H1 (cell line): ENCODE measurements at regions not wholly inside any gene's neighbourhood (a gene's known extent, or its start where the extent isn't known, plus 50 kb on each side); places are given as distances from the start of the nearest gene placed in this dataset.

ENCODE experiments used
- CTCF ChIA-PET: fragments of 300-600 bp; sonication (Branson Sonifier 250); formaldehyde crosslinking; loops from one replicate; lab custom pipeline; 2021; ENCODE audit not compliant: partially characterized antibody; lab: Charles Lee
- POLR2A ChIA-PET: fragments of 300-600 bp; sonication (Branson Sonifier 250); formaldehyde crosslinking; loops from one replicate; lab custom pipeline; 2021; ENCODE audit warnings: inconsistent platforms; ENCODE audit not compliant: partially characterized antibody; lab: Charles Lee
- DNase-seq, 2 experiments: peaks; one replicate each; pipeline versions ENCODE4 v3.0.0 to v3.0.0-alpha.2; 2010 to 2022; ENCODE audit warnings: low spot score in 2 of 2, low read depth in 1 of 2, mixed read lengths in 1 of 2
- FAIRE-seq: peaks from 2 replicates; lab custom pipeline; 2011; peaks lifted over from hg19 to GRCh38; lab: Jason Lieb, UNC
- H2AFZ ChIP-seq: 2 replicates; pipeline ENCODE4 v1.8.1; 2012; ENCODE audit warnings: low read length, inconsistent platforms
- H2AK5ac ChIP-seq: 2 replicates; pipeline ENCODE4 v1.6.1; 2013; ENCODE audit warnings: low read depth, low read length
- H2BK120ac ChIP-seq: replicated peaks from 2 replicates; pipeline ENCODE3; 2013; ENCODE audit warnings: low read depth, low read length, inconsistent platforms
- H2BK12ac ChIP-seq: 2 replicates; pipeline ENCODE4 v1.6.1; 2013; ENCODE audit warnings: low read depth, low read length
- H2BK15ac ChIP-seq: 2 replicates; pipeline ENCODE4 v1.6.1; 2013; ENCODE audit warnings: low read length
- H2BK20ac ChIP-seq: 2 replicates; pipeline ENCODE4 v1.6.1; 2013; ENCODE audit warnings: low read length
- H2BK5ac ChIP-seq: 2 replicates; pipeline ENCODE4 v1.6.1; 2013; ENCODE audit warnings: low read depth, low read length
- H3K14ac ChIP-seq: 2 replicates; pipeline ENCODE4 v1.6.1; 2013; ENCODE audit warnings: inconsistent platforms; ENCODE audit not compliant: insufficient read length
- H3K18ac ChIP-seq: 2 replicates; pipeline ENCODE4 v1.6.1; 2013; ENCODE audit warnings: low read length; ENCODE audit errors: extremely low read depth
- H3K23ac ChIP-seq: 2 replicates; pipeline ENCODE4 v1.6.1; 2013; ENCODE audit warnings: inconsistent platforms; ENCODE audit not compliant: insufficient read length
- H3K23me2 ChIP-seq: 2 replicates; pipeline ENCODE4 v1.6.1; 2013; ENCODE audit warnings: low read depth, low read length
- H3K27ac ChIP-seq: 2 replicates; pipeline ENCODE4 v1.6.1; 2011; ENCODE audit warnings: low read depth, low read length, inconsistent platforms
- H3K27me3 ChIP-seq, 4 experiments: replicated peaks in 1 of 4; 1 replicate in 1 of 4; 2 replicates in 3 of 4; pipeline versions ENCODE4 v1.6.1 to v1.8.1; 2011 to 2013; ENCODE audit warnings: low read length in 3 of 4, mild to moderate bottlenecking in 3 of 4, inconsistent platforms in 2 of 4, mixed read lengths in 2 of 4, moderate library complexity in 1 of 4; ENCODE audit not compliant: control insufficient read depth in 3 of 4, insufficient read depth in 3 of 4; ENCODE audit errors: extremely low read depth in 1 of 4
- H3K36me3 ChIP-seq, 4 experiments: 2 replicates each; pipeline versions ENCODE4 v1.6.1 to v1.8.1; 2011 to 2013; ENCODE audit warnings: mild to moderate bottlenecking in 4 of 4, low read length in 3 of 4, moderate library complexity in 2 of 4, control low read depth in 1 of 4, inconsistent platforms in 1 of 4; ENCODE audit not compliant: insufficient read depth in 4 of 4, control insufficient read depth in 2 of 4
- H3K4ac ChIP-seq: replicated peaks from 2 replicates; pipeline ENCODE3; 2013; ENCODE audit warnings: low read length, low read depth, mixed read lengths, inconsistent platforms; ENCODE audit not compliant: insufficient read length
- H3K4me1 ChIP-seq, 4 experiments: replicated peaks in 1 of 4; 1 replicate in 1 of 4; 2 replicates in 3 of 4; pipeline versions ENCODE4 v1.6.1 to v1.8.1; 2011 to 2013; ENCODE audit warnings: low read length in 3 of 4, inconsistent platforms in 2 of 4, mixed read lengths in 1 of 4; ENCODE audit not compliant: insufficient read depth in 4 of 4, control insufficient read depth in 3 of 4
- H3K4me2 ChIP-seq, 2 experiments: 2 replicates each; pipeline versions ENCODE4 v1.6.1 to v1.8.1; 2011 to 2013; ENCODE audit warnings: low read depth in 2 of 2, low read length in 2 of 2, control low read depth in 1 of 2, inconsistent platforms in 1 of 2, mild to moderate bottlenecking in 1 of 2; ENCODE audit not compliant: insufficient read depth in 1 of 2
- H3K4me3 ChIP-seq, 4 experiments: fragments of 200-600, 300-600 bp in 1 of 4; sonication (generic), shearing (Covaris generic), sonication (Bioruptor Twin) in 1 of 4; 2 replicates each; pipeline versions ENCODE4 v1.5.1 to v1.8.1; 2011 to 2016; ENCODE audit warnings: low read length in 4 of 4, low read depth in 3 of 4, control low read depth in 2 of 4, inconsistent platforms in 2 of 4, mild to moderate bottlenecking in 2 of 4, mixed read lengths in 1 of 4, moderate library complexity in 1 of 4; ENCODE audit not compliant: insufficient read depth in 2 of 4; ENCODE audit errors: extremely low read depth in 1 of 4
- H3K56ac ChIP-seq: replicated peaks from 2 replicates; pipeline ENCODE3; 2013; ENCODE audit warnings: low read depth, mild to moderate bottlenecking, mixed read lengths, low read length, inconsistent platforms; ENCODE audit not compliant: insufficient read length
- H3K79me1 ChIP-seq: 2 replicates; pipeline ENCODE4 v1.6.1; 2013; ENCODE audit warnings: low read depth, low read length, control low read depth
- H3K79me2 ChIP-seq, 2 experiments: 2 replicates each; pipeline versions ENCODE4 v1.6.1 to v1.8.1; 2012 to 2013; ENCODE audit warnings: low read length in 2 of 2, mild to moderate bottlenecking in 2 of 2, inconsistent platforms in 1 of 2; ENCODE audit not compliant: insufficient read depth in 2 of 2, control insufficient read depth in 1 of 2
- H3K9ac ChIP-seq, 4 experiments: replicated peaks in 1 of 4; 1 replicate in 1 of 4; 2 replicates in 3 of 4; pipeline versions ENCODE4 v1.6.1 to v1.8.1; 2011 to 2013; ENCODE audit warnings: low read depth in 3 of 4, low read length in 3 of 4, control low read depth in 2 of 4, mild to moderate bottlenecking in 2 of 4, moderate library complexity in 2 of 4, inconsistent platforms in 1 of 4; ENCODE audit errors: extremely low read depth in 1 of 4
- H3K9me3 ChIP-seq, 2 experiments: 2 replicates each; pipeline versions ENCODE4 v1.6.1 to v1.8.1; 2012 to 2013; ENCODE audit warnings: mild to moderate bottlenecking in 2 of 2, moderate library complexity in 2 of 2, control low read depth in 1 of 2, inconsistent platforms in 1 of 2, low read depth in 1 of 2, low read length in 1 of 2, mixed read lengths in 1 of 2; ENCODE audit not compliant: insufficient read depth in 2 of 2
- H4K20me1 ChIP-seq, 2 experiments: replicated peaks in 1 of 2; 2 replicates each; pipeline versions ENCODE3 to v1.8.1; 2011 to 2013; ENCODE audit warnings: inconsistent platforms in 2 of 2, low read length in 2 of 2, mild to moderate bottlenecking in 1 of 2; ENCODE audit not compliant: insufficient read depth in 2 of 2, control insufficient read depth in 1 of 2
- H4K5ac ChIP-seq: 2 replicates; pipeline ENCODE4 v1.6.1; 2013; ENCODE audit warnings: low read length, low read depth, mixed read lengths, inconsistent platforms; ENCODE audit not compliant: insufficient read length
- H4K8ac ChIP-seq: 2 replicates; pipeline ENCODE4 v1.8.0; 2013; ENCODE audit warnings: mild to moderate bottlenecking, moderate library complexity, low read length, inconsistent platforms; ENCODE audit not compliant: insufficient read depth; ENCODE audit errors: extremely low read depth
- H4K91ac ChIP-seq: replicated peaks from 2 replicates; pipeline ENCODE3; 2013; ENCODE audit warnings: low read length, mixed read lengths, inconsistent platforms; ENCODE audit not compliant: insufficient read length
- JUN ChIP-seq: IDR thresholded peaks from 2 replicates; pipeline ENCODE4 v1.6.1; 2011; ENCODE audit warnings: low read depth, mild to moderate bottlenecking, improper control_type of control experiment, low read length
- NRF1 ChIP-seq: IDR thresholded peaks from 2 replicates; pipeline ENCODE4 v1.6.1; 2011; ENCODE audit warnings: mild to moderate bottlenecking, low read depth, low read length, improper control_type of control experiment
- RAD21 ChIP-seq, 2 experiments: IDR thresholded peaks in 1 of 2; conservative IDR thresholded peaks in 1 of 2; 2 replicates each; pipeline ENCODE4 v1.6.1; 2011; ENCODE audit warnings: low read depth in 2 of 2, low read length in 2 of 2, improper control_type of control experiment in 1 of 2, inconsistent platforms in 1 of 2, mild to moderate bottlenecking in 1 of 2, moderate library complexity in 1 of 2
- TCF12 ChIP-seq: IDR thresholded peaks from 2 replicates; pipeline ENCODE4 v1.6.1; 2011; ENCODE audit warnings: low read depth, mild to moderate bottlenecking, low read length
- WGBS, 2 experiments: shearing (Covaris generic) in 1 of 2; methylation state at CpG; one replicate each; pipeline versions ENCODE4 v1.1.6 to v1.1.7; 2013 to 2015; ENCODE audit warnings: low lambda C conversion rate in 2 of 2, mixed read lengths in 2 of 2, inconsistent platforms in 1 of 2, low coverage in 1 of 2, missing lambda C conversion rate in 1 of 2; ENCODE audit not compliant: insufficient replicate concordance in 2 of 2, insufficient coverage in 1 of 2, insufficient read length in 1 of 2; ENCODE audit errors: extremely low coverage in 1 of 2, missing lambda C conversion rate in 1 of 2; 5-methylcytosine and 5-hydroxymethylcytosine counted together

DNA sequence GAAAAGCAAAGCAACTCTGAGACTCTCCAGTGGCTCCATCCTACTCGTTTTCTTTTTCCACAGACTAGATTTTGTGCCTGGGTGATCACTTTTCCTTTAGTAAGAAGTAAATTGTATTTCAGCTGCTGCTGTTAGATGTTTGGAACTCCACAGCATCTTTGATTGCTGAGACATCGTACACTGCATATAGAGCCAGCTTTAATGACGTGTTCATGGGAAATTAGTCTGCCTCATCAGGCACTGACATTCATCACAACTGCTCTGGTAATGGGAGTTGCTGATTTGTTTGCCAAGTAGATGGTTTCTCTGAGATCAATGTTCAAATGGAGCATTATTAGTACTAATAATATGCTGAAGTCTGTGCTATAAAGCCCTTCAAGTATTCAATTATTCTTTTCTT is 573.8 kb upstream of the NR5A2 start:
- 87% methylated on average over 3 of the region's 3 CpGs; no CpG with 5 or more reads in 1 of the 2 experiments for WGBS, 2 experiments
- no peak overlapping the region for H2AFZ ChIP-seq
- no peak overlapping the region for H3K4ac ChIP-seq
- ChIA-PET CTCF (interaction anchor here (1.8 kb wide), 1 partner anchor 10 kb away, joined by 7 read pairs; no protein-coding TSS in a partner anchor), POLR2A (no interaction called here)
- H3K14ac ChIP-seq, result no peak overlapping the region
- FAIRE-seq (no peak), DNase-seq (no peak)
- no peak overlapping the region for H3K56ac ChIP-seq
- H2BK5ac ChIP-seq, result no peak overlapping the region
- no peak overlapping the region for H2BK120ac ChIP-seq
- no peaks in the 10 kb centered on the region for H3K9me3 ChIP-seq
- no peaks in the 10 kb centered on the region for H3K4me1 ChIP-seq
- no peak overlapping the region for H3K18ac ChIP-seq
- no peaks in the 10 kb centered on the region for H3K36me3 ChIP-seq
- H4K91ac ChIP-seq, result no peak overlapping the region
- no peak overlapping the region for H3K9ac ChIP-seq
- no peak overlapping the region for H2BK20ac ChIP-seq
- H3K4me2 ChIP-seq, result no peak overlapping the region
- H3K23ac ChIP-seq, result no peak overlapping the region
- no peaks in the 10 kb centered on the region for H3K79me2 ChIP-seq
- no peaks in the 10 kb centered on the region for H4K20me1 ChIP-seq
- TF ChIP-seq NRF1, result no peak
- no peak for TF ChIP-seq JUN
- TF ChIP-seq RAD21 (IDR thresholded peaks at IDR 0.05 in 1 of 2, conservative IDR thresholded peaks at IDR 0.05 in 1 of 2; ENCODE audit: low read depth in 2 of 2, low read length in 2 of 2), result no peak
- no peak for TF ChIP-seq TCF12
- H3K79me1 ChIP-seq, result no peaks in the 10 kb centered on the region
- H4K5ac ChIP-seq, result no peak overlapping the region
- H4K8ac ChIP-seq, result no peak overlapping the region
- no peak overlapping the region for H2AK5ac ChIP-seq
- no peak overlapping the region for H2BK15ac ChIP-seq
- no peak overlapping the region for H2BK12ac ChIP-seq
- H3K27me3 ChIP-seq, result no peaks in the 10 kb centered on the region
- H3K23me2 ChIP-seq, result no peaks in the 10 kb centered on the region
- H3K4me3 ChIP-seq, result no peak overlapping the region
- no peak overlapping the region for H3K27ac ChIP-seq
